Adrenal gland (tissue), 5 donors: ENCODE measurements at regions not wholly inside any gene's neighbourhood (a gene's known extent, or its start where the extent isn't known, plus 50 kb on each side); places are given as distances from the start of the nearest gene placed in this dataset.

Experiments
- CTCF ChIP-seq, 6 experiments: fragments of 450-650 bp in 4 of 6; fragments of 200-600 bp in 2 of 6; sonication (generic) in 1 of 6; IDR thresholded peaks; 1 replicate in 5 of 6; 2 replicates in 1 of 6; pipeline versions ENCODE4 v1.5.1 to v1.8.0; 2016 to 2021; ENCODE audit warnings: antibody characterized with exemption in 6 of 6, mild to moderate bottlenecking in 2 of 6, moderate library complexity in 1 of 6
- POLR2A ChIP-seq, 2 donors: fragments of 450-650 bp; IDR thresholded peaks; one replicate each; pipeline ENCODE4 v1.6.1; 2017; ENCODE audit warnings: antibody characterized with exemption in 2 of 2, mild to moderate bottlenecking in 2 of 2, moderate library complexity in 1 of 2
- donor health status: DM: no; HTN: no; CAD: no.

GRCh38 chr18:46297124-46297523 is 192.9 kb downstream of the HAUS1 start:
- TF ChIP-seq CTCF (IDR thresholded peaks at IDR 0.05) (no peak), POLR2A (IDR thresholded peaks at IDR 0.05) (no peak)
